Natural killer cell (primary cell): ENCODE measurements at regions not wholly inside any gene's neighbourhood (a gene's known extent, or its start where the extent isn't known, plus 50 kb on each side); places are given as distances from the start of the nearest gene placed in this dataset.

Experiments
- ATAC-seq, 3 donors: fragments of 150-1000 bp in 2 of 3; fragments of 200-7000 bp in 1 of 3; cut with Tn5 transposase; 1 replicate in 1 of 3; 2 replicates in 2 of 3; pipeline ENCODE4 v1.10.0; 2021; ENCODE audit warnings: mild to moderate bottlenecking in 2 of 3, moderate library complexity in 2 of 3
- DNase-seq, 2 donors: peaks; one replicate each; pipeline versions ENCODE4 v3.0.0 to v3.0.0-alpha.2; 2013 to 2021; ENCODE audit warnings: mixed read lengths in 1 of 2
- H3K27ac ChIP-seq: one replicate; pipeline ENCODE4 v1.5.1; 2013; ENCODE audit warnings: mild to moderate bottlenecking, low read length
- H3K27me3 ChIP-seq: one replicate; pipeline ENCODE4 v1.6.1; 2013; ENCODE audit warnings: low read length; ENCODE audit not compliant: control insufficient read depth, insufficient read depth
- H3K36me3 ChIP-seq: one replicate; pipeline ENCODE4 v1.6.1; 2013; ENCODE audit warnings: low read length; ENCODE audit not compliant: control insufficient read depth, insufficient read depth
- H3K4me1 ChIP-seq: one replicate; pipeline ENCODE4 v1.6.1; 2013; ENCODE audit warnings: low read length; ENCODE audit not compliant: control insufficient read depth, insufficient read depth
- H3K4me3 ChIP-seq: one replicate; pipeline ENCODE4 v1.5.1; 2013; ENCODE audit warnings: low read length
- H3K9me3 ChIP-seq: one replicate; pipeline ENCODE4 v1.6.1; 2013; ENCODE audit warnings: low read length; ENCODE audit not compliant: control insufficient read depth, insufficient read depth
- H3K27ac Mint-ChIP-seq, 2 donors: one replicate each; pipeline ENCODE4 v1.8.0; 2022; ENCODE audit warnings: mild to moderate bottlenecking in 2 of 2, mixed read lengths in 2 of 2, moderate library complexity in 1 of 2
- H3K27me3 Mint-ChIP-seq, 2 donors: one replicate each; pipeline ENCODE4 v1.8.0; 2022; ENCODE audit warnings: low read depth in 2 of 2, mixed read lengths in 2 of 2
- H3K36me3 Mint-ChIP-seq: one replicate; pipeline ENCODE4 v1.8.0; 2022; ENCODE audit warnings: mixed read lengths
- H3K4me1 Mint-ChIP-seq, 2 donors: one replicate each; pipeline ENCODE4 v1.8.0; 2022; ENCODE audit warnings: mixed read lengths in 2 of 2
- H3K4me3 Mint-ChIP-seq: one replicate; pipeline ENCODE4 v1.8.0; 2022; ENCODE audit warnings: mild to moderate bottlenecking, moderate library complexity, mixed read lengths
- H3K9me3 Mint-ChIP-seq, 2 donors: one replicate each; pipeline ENCODE4 v1.8.0; 2022; ENCODE audit warnings: mixed read lengths in 2 of 2
- WGBS: methylation state at CpG from one replicate; pipeline ENCODE4 v1.1.7; 2013; ENCODE audit warnings: missing lambda C conversion rate; ENCODE audit not compliant: insufficient coverage; 5-methylcytosine and 5-hydroxymethylcytosine counted together
- intact Hi-C: fragments of 100-400 bp; cut with micrococcal nuclease; formaldehyde crosslinking; loops from one replicate; pipeline ENCODE4 v1.14.2; 2022
- TF ChIP-seq, protein P1 (sequence below): fragments of 200-600 bp; IDR thresholded peaks from one replicate; pipeline ENCODE4 v1.8.0; 2022; ENCODE audit warnings: antibody characterized with exemption

DNA sequence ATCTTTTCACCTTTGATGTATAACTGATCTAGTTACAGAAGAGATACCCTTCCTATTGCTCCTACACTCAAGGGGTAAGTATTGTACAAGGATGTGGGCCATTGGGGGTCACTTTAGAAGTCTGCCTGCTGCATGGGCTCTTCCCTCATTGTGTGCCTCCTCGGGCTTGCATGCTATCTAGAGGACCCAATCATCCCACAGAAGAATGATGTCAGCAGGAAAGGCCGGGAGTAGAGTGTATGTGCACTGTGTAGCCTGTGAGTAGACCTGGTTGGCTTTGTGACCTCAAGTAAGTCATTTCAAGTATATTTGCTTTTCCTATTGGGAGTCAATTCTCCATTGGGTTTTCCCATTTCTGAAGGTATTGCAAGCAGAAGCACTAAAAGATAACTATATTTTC lies 129.5 kb upstream of the TRIB2 start:
- Histone ChIP-seq H3K9me3 (no peaks in the 10 kb centered on the region), H3K4me3 (no peak overlapping the region), H3K4me1 (peaks cover 12% of the 10 kb centered on the region), H3K36me3 (no peaks in the 10 kb centered on the region), H3K27ac (no peak overlapping the region), H3K27me3 (no peaks in the 10 kb centered on the region)
- DNase-seq (no peak), ATAC-seq (no peak)
- H3K4me3 Mint-ChIP-seq = no peak overlapping the region
- H3K36me3 Mint-ChIP-seq = no peaks in the 10 kb centered on the region
- TF ChIP-seq, protein P1, sequence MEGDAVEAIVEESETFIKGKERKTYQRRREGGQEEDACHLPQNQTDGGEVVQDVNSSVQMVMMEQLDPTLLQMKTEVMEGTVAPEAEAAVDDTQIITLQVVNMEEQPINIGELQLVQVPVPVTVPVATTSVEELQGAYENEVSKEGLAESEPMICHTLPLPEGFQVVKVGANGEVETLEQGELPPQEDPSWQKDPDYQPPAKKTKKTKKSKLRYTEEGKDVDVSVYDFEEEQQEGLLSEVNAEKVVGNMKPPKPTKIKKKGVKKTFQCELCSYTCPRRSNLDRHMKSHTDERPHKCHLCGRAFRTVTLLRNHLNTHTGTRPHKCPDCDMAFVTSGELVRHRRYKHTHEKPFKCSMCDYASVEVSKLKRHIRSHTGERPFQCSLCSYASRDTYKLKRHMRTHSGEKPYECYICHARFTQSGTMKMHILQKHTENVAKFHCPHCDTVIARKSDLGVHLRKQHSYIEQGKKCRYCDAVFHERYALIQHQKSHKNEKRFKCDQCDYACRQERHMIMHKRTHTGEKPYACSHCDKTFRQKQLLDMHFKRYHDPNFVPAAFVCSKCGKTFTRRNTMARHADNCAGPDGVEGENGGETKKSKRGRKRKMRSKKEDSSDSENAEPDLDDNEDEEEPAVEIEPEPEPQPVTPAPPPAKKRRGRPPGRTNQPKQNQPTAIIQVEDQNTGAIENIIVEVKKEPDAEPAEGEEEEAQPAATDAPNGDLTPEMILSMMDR = no peak
- intact Hi-C loops = loop anchor here (5.0 kb wide), 1 partner anchor 130 kb away; the partner anchor contains the start of gene TRIB2
- peaks cover 28% of the 10 kb centered on the region in 2 donors for H3K4me1 Mint-ChIP-seq
- H3K9me3 Mint-ChIP-seq = no peaks in the 10 kb centered on the region
- H3K27ac Mint-ChIP-seq = no peak overlapping the region
- 95% methylated on average over 2 of the region's 2 CpGs for WGBS
- H3K27me3 Mint-ChIP-seq = peaks cover 0 to 3% of the 10 kb centered on the region in 2 donors

DNA sequence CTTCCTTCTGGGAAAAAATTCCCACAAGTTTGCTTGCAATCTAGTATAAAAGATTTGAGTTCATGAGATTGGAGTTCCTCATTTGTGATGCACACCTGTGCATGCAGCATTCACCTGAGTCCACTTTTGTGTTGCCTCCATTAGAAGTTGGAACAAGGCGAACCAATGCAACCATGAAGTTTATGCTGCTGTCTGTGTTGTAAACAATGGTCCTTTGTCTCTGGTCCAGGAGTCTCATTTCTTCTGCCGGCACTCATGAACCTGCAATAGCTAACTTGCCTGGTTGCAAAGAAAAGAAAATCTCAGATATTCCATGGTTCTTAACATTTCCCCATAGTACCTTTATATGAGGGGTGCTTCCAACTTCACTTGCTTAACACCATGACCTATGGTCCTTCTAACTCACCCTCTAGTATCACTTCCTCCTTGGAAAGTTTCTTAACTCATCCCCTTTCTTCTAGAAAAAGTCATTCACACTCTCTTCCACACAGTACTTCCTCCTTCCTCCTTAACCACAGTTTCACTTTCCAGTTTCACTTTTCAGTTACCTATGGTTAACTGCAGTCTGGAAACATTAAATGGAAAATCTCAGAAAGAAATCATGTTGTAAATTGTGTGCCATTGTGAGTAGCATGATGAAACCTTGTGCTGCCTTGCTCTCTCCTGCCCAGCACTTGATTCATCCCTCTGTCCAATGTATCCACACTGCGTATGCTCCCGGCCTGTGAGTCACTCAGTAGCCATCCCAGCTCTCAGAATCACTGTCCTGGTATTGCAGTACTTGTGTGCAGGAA lies 128.8 kb upstream of the TRIB2 start:
- H3K27me3 Mint-ChIP-seq = peaks cover 0 to 3% of the 10 kb centered on the region in 2 donors
- no peaks in the 10 kb centered on the region for H3K36me3 Mint-ChIP-seq
- H3K4me1 Mint-ChIP-seq = peaks cover 28% of the 10 kb centered on the region in 2 donors
- intact Hi-C loops = loop anchor here (5.0 kb wide), 1 partner anchor 129 kb away; the partner anchor contains the start of gene TRIB2
- Histone ChIP-seq H3K27me3 (no peaks in the 10 kb centered on the region), H3K4me3 (no peak overlapping the region), H3K36me3 (no peaks in the 10 kb centered on the region), H3K9me3 (no peaks in the 10 kb centered on the region), H3K27ac (no peak overlapping the region), H3K4me1 (peaks cover 12% of the 10 kb centered on the region)
- H3K4me3 Mint-ChIP-seq = no peak overlapping the region
- DNase-seq = peak in 1 of 2 donors; percentile 32
- no peaks in the 10 kb centered on the region for H3K9me3 Mint-ChIP-seq
- TF ChIP-seq, protein P1 = no peak
- peak overlapping the region in 1 of 2 donors; percentile 68 for H3K27ac Mint-ChIP-seq
- ATAC-seq = peak; percentile 35 to 64 (median 42)
- WGBS = 87% methylated on average over 4 of the region's 4 CpGs

DNA sequence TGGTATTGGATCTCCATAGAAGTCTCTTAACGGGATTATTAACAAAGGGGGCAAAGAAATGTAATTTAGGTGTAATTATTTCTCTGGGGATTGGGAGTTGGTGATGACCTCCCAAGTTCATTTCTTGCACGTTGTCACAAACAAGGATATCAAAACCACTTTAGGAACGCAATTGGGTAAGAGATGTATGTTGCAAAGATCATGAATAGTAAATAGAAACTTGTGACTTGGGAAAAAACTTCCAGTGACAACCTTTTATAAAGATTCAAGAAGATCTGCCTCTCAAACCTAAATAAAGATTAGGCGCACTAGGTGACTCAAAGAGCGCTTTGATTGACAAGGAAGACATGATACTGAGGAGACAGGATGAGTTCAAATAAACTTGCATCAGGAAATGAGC lies 127.8 kb upstream of the TRIB2 start:
- Histone ChIP-seq H3K27ac (no peak overlapping the region), H3K36me3 (no peaks in the 10 kb centered on the region), H3K27me3 (no peaks in the 10 kb centered on the region), H3K4me3 (no peak overlapping the region), H3K9me3 (no peaks in the 10 kb centered on the region), H3K4me1 (peaks cover 12% of the 10 kb centered on the region)
- H3K9me3 Mint-ChIP-seq = no peaks in the 10 kb centered on the region
- ATAC-seq (no peak), DNase-seq (no peak)
- intact Hi-C loops = loop anchor here (5.0 kb wide), 1 partner anchor 128 kb away; the partner anchor contains the start of gene TRIB2
- peaks cover 28% of the 10 kb centered on the region in 2 donors for H3K4me1 Mint-ChIP-seq
- WGBS = 97% methylated on average over 4 of the region's 5 CpGs
- TF ChIP-seq, protein P1 = no peak
- no peak overlapping the region for H3K27ac Mint-ChIP-seq
- H3K36me3 Mint-ChIP-seq = no peaks in the 10 kb centered on the region
- H3K4me3 Mint-ChIP-seq = no peak overlapping the region
- no peaks in the 10 kb centered on the region for H3K27me3 Mint-ChIP-seq
